DOHH2 (cell line): ENCODE measurements at regions not wholly inside any gene's neighbourhood (a gene's known extent, or its start where the extent isn't known, plus 50 kb on each side); places are given as distances from the start of the nearest gene placed in this dataset.

Experiments used
- H3F3A ChIP-seq: fragments of 200-600 bp; sonication (generic), shearing (Covaris generic); 2 replicates; pipeline ENCODE4 v1.6.0; 2016; ENCODE audit warnings: antibody characterized with exemption, mild to moderate bottlenecking; ENCODE audit not compliant: control insufficient read depth, insufficient read depth
- H3K27ac ChIP-seq: fragments of 200-600 bp; sonication (generic); 2 replicates; pipeline ENCODE4 v1.5.1; 2014; ENCODE audit warnings: low read depth, mild to moderate bottlenecking, low read length, moderate library complexity
- H3K27me3 ChIP-seq: fragments of 200-600 bp; sonication (generic); 2 replicates; pipeline ENCODE4 v1.6.1; 2014; ENCODE audit warnings: mild to moderate bottlenecking, low read length, mixed read lengths; ENCODE audit not compliant: control insufficient read depth
- H3K36me3 ChIP-seq: fragments of 200-600 bp; sonication (generic); 2 replicates; pipeline ENCODE4 v1.6.1; 2014; ENCODE audit warnings: mild to moderate bottlenecking, low read length, moderate library complexity, mixed read lengths; ENCODE audit not compliant: control insufficient read depth
- H3K4me1 ChIP-seq: fragments of 200-600 bp; sonication (generic); 2 replicates; pipeline ENCODE4 v1.6.1; 2014; ENCODE audit warnings: mild to moderate bottlenecking, low read length, mixed read lengths; ENCODE audit not compliant: control insufficient read depth
- H3K4me2 ChIP-seq: fragments of 200-600 bp; sonication (generic); 2 replicates; pipeline ENCODE4 v1.6.0; 2014; ENCODE audit warnings: mild to moderate bottlenecking, low read length, moderate library complexity
- H3K4me3 ChIP-seq: fragments of 200-600 bp; sonication (generic); 2 replicates; pipeline ENCODE4 v1.5.1; 2014; ENCODE audit warnings: mild to moderate bottlenecking, low read length, mixed read lengths
- H3K79me2 ChIP-seq: fragments of 200-600 bp; sonication (generic); 2 replicates; pipeline ENCODE4 v1.6.1; 2014; ENCODE audit warnings: mild to moderate bottlenecking, low read length, mixed read lengths; ENCODE audit not compliant: control insufficient read depth
- H3K9me2 ChIP-seq: fragments of 200-600 bp; sonication (generic); replicated peaks from 2 replicates; pipeline ENCODE4 v1.6.1; 2014; ENCODE audit warnings: mild to moderate bottlenecking, low read length, mixed read lengths; ENCODE audit not compliant: control insufficient read depth
- H3K9me3 ChIP-seq: fragments of 200-600 bp; sonication (generic); 2 replicates; pipeline ENCODE4 v1.6.1; 2014; ENCODE audit warnings: antibody characterized with exemption, low read length, mixed read lengths; ENCODE audit not compliant: control insufficient read depth, insufficient read depth
- H4K20me1 ChIP-seq: fragments of 200-600 bp; sonication (generic); 2 replicates; pipeline ENCODE4 v1.6.0; 2014; ENCODE audit warnings: low read depth, mild to moderate bottlenecking, antibody characterized with exemption, low read length, moderate library complexity; ENCODE audit not compliant: control insufficient read depth, insufficient read depth
- CTCF ChIP-seq: fragments of 200-600 bp; sonication (generic); IDR thresholded peaks from one replicate; pipeline ENCODE4 v1.5.1; 2014; ENCODE audit warnings: antibody characterized with exemption, mild to moderate bottlenecking, low read depth, low read length; ENCODE audit not compliant: poor library complexity, severe bottlenecking
- EZH2phosphoT487 ChIP-seq: fragments of 200-600 bp; sonication (generic); IDR thresholded peaks from 2 replicates; pipeline ENCODE4 v1.6.1; 2017; ENCODE audit warnings: borderline replicate concordance, mild to moderate bottlenecking, antibody characterized with exemption, low read length, moderate library complexity, mixed read lengths

- Histone ChIP-seq H3K27me3 (no peaks in the 10 kb centered on the region), H3F3A (no peaks in the 10 kb centered on the region), H3K9me3 (no peaks in the 10 kb centered on the region), H3K4me2 (no peak overlapping the region), H3K27ac (no peak overlapping the region), H3K79me2 (no peaks in the 10 kb centered on the region), H4K20me1 (no peaks in the 10 kb centered on the region), H3K36me3 (no peaks in the 10 kb centered on the region), H3K4me3 (no peak overlapping the region), H3K4me1 (no peaks in the 10 kb centered on the region), H3K9me2 (no peaks in the 10 kb centered on the region)
- TF ChIP-seq EZH2phosphoT487, result no peak
- no peak for TF ChIP-seq CTCF
Observed at GRCh38 chr5:79865579-79865978, 125.5 kb downstream of the MTX3 start.

GRCh38 chr5:79864364-79864763, 126.7 kb downstream of the MTX3 start:
- H3K36me3 ChIP-seq, result no peaks in the 10 kb centered on the region
- no peak overlapping the region for H3K4me3 ChIP-seq
- no peaks in the 10 kb centered on the region for H4K20me1 ChIP-seq
- no peaks in the 10 kb centered on the region for H3K27me3 ChIP-seq
- no peak overlapping the region for H3K4me2 ChIP-seq
- H3K4me1 ChIP-seq, result no peaks in the 10 kb centered on the region
- no peaks in the 10 kb centered on the region for H3K9me3 ChIP-seq
- no peaks in the 10 kb centered on the region for H3K9me2 ChIP-seq
- TF ChIP-seq CTCF, result no peak
- no peak for TF ChIP-seq EZH2phosphoT487
- no peaks in the 10 kb centered on the region for H3K79me2 ChIP-seq
- no peaks in the 10 kb centered on the region for H3F3A ChIP-seq
- no peak overlapping the region for H3K27ac ChIP-seq

GRCh38 chr5:79859588-79859987, 131.5 kb downstream of the MTX3 start:
- no peak overlapping the region for H3K4me3 ChIP-seq

More at GRCh38 chr5:79859588-79859987, 131.5 kb downstream of the MTX3 start:
- no peaks in the 10 kb centered on the region for H3K9me2 ChIP-seq
- H3K27ac ChIP-seq, result no peak overlapping the region
- no peaks in the 10 kb centered on the region for H3F3A ChIP-seq
- H3K4me1 ChIP-seq, result no peaks in the 10 kb centered on the region
- no peaks in the 10 kb centered on the region; the same call in 1 of the 2 replicates for H3K27me3 ChIP-seq
- no peaks in the 10 kb centered on the region for H4K20me1 ChIP-seq
- TF ChIP-seq CTCF (no peak), EZH2phosphoT487 (no peak)
- no peak overlapping the region for H3K4me2 ChIP-seq
- H3K36me3 ChIP-seq, result no peaks in the 10 kb centered on the region
- no peaks in the 10 kb centered on the region for H3K9me3 ChIP-seq
- no peaks in the 10 kb centered on the region for H3K79me2 ChIP-seq
